ENCODE measurements at regions not wholly inside any gene's neighbourhood (a gene's known extent, or its start where the extent isn't known, plus 50 kb on each side); places are given as distances from the start of the nearest gene placed in this dataset.

DNA sequence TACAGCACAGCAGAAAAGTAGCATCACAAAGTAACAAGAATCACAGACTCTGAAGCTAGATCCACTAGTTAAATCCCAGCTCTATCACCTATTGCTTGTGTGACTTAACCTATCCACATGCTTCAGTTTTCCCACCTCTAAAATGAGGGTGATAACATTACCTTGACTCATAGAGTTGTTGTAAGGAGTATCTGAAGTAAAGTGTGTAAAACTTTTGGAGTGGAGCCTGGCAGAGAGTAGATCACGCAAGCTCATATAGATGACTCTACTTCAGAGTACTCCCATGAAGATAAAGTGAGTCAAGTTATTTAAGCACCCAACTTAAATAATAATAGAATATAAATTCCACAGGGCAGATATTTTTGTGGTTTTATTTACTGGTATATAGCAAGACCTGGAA is 94.5 kb upstream of the FER start:
- no peaks in the 10 kb centered on the region for H3K9me2 ChIP-seq (replicated peaks; ENCODE audit: insufficient read depth, low read length)
- H3K9ac ChIP-seq (ENCODE audit: low read length), result no peak overlapping the region
- no peaks in the 10 kb centered on the region for H3K9me3 ChIP-seq (ENCODE audit: insufficient read depth, low read length)
- H2AFZ ChIP-seq (ENCODE audit: low read depth, low read length, severe bottlenecking), result no peak overlapping the region
- no peak overlapping the region for H3K4me2 ChIP-seq (ENCODE audit: low read depth, low read length, poor library complexity, severe bottlenecking)
- H3K27me3 ChIP-seq (ENCODE audit: low read length), result no peaks in the 10 kb centered on the region
- no peak overlapping the region for H3K4me3 ChIP-seq (ENCODE audit: insufficient read depth, low read length, poor library complexity, severe bottlenecking)
- no peak overlapping the region for H3K27ac ChIP-seq (ENCODE audit: low read depth, low read length)
- no peaks in the 10 kb centered on the region for H3F3A ChIP-seq (ENCODE audit: insufficient read depth)
- no peak for TF ChIP-seq EZH2phosphoT487 (conservative IDR thresholded peaks at IDR 0.05; ENCODE audit: low read length)
- TF ChIP-seq, protein P1, sequence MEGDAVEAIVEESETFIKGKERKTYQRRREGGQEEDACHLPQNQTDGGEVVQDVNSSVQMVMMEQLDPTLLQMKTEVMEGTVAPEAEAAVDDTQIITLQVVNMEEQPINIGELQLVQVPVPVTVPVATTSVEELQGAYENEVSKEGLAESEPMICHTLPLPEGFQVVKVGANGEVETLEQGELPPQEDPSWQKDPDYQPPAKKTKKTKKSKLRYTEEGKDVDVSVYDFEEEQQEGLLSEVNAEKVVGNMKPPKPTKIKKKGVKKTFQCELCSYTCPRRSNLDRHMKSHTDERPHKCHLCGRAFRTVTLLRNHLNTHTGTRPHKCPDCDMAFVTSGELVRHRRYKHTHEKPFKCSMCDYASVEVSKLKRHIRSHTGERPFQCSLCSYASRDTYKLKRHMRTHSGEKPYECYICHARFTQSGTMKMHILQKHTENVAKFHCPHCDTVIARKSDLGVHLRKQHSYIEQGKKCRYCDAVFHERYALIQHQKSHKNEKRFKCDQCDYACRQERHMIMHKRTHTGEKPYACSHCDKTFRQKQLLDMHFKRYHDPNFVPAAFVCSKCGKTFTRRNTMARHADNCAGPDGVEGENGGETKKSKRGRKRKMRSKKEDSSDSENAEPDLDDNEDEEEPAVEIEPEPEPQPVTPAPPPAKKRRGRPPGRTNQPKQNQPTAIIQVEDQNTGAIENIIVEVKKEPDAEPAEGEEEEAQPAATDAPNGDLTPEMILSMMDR (IDR thresholded peaks at IDR 0.05; ENCODE audit: insufficient read depth, low read length, poor library complexity, severe bottlenecking), result no peak
- no peaks in the 10 kb centered on the region for H3K36me3 ChIP-seq (ENCODE audit: low read length)
- H3K79me2 ChIP-seq (ENCODE audit: insufficient read depth, low read length), result no peaks in the 10 kb centered on the region
- no peaks in the 10 kb centered on the region; the same call in 1 of the 2 replicates for H4K20me1 ChIP-seq (ENCODE audit: low read depth, low read length)

DNA sequence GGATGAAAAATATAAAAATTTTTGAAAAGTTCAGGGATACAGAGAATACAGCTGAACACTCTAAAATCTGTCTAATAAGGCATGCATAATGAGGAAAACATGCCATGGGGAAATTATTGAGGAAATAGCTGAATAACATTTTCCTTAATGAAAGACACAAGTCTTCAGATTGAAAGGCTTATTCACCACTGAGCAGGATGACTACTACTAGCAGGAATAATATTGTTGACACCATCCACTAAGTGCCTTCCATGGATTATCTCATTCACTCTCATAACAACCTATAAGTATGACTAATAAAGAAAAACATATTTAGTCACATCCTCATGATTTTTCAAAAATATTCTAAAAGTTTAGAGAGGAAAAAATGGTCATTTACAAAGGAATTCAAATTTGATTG is 96.7 kb upstream of the FER start:
- Histone ChIP-seq H3K27ac (ENCODE audit: low read depth, low read length) (no peak overlapping the region), H3K9ac (ENCODE audit: low read length) (no peak overlapping the region), H3K9me3 (ENCODE audit: insufficient read depth, low read length) (no peaks in the 10 kb centered on the region), H3K27me3 (ENCODE audit: low read length) (no peaks in the 10 kb centered on the region), H3K36me3 (ENCODE audit: low read length) (no peaks in the 10 kb centered on the region), H3F3A (ENCODE audit: insufficient read depth) (no peaks in the 10 kb centered on the region), H4K20me1 (ENCODE audit: low read depth, low read length) (no peaks in the 10 kb centered on the region), H3K4me3 (ENCODE audit: insufficient read depth, low read length, poor library complexity, severe bottlenecking) (no peak overlapping the region), H3K79me2 (ENCODE audit: insufficient read depth, low read length) (no peaks in the 10 kb centered on the region), H3K9me2 (replicated peaks; ENCODE audit: insufficient read depth, low read length) (no peaks in the 10 kb centered on the region), H3K4me2 (ENCODE audit: low read depth, low read length, poor library complexity, severe bottlenecking) (no peak overlapping the region), H2AFZ (ENCODE audit: low read depth, low read length, severe bottlenecking) (no peak overlapping the region)
- TF ChIP-seq EZH2phosphoT487 (conservative IDR thresholded peaks at IDR 0.05; ENCODE audit: low read length), result no peak
- TF ChIP-seq, protein P1 (IDR thresholded peaks at IDR 0.05; ENCODE audit: insufficient read depth, low read length, poor library complexity, severe bottlenecking), result no peak

DNA sequence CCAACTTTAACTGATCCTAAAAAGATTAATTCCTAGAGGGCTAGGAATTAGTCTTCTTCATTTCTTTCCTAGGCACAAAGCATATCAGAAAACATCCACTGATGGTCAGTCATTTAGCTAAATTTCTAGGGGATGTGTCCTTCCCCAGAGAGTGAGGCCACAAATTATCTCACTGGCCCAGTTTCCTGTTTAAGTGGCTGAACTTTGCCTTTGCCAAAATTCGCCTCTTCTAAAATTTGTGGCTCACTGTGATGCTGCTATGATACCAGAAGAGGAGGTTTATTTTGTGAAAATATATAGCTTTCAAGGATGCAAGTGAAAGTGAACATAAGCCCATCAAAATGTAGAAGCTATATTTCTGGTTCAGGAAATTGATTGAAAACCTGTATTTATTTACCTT is 98.1 kb upstream of the FER start:
- Histone ChIP-seq H3K79me2 (ENCODE audit: insufficient read depth, low read length) (no peaks in the 10 kb centered on the region), H3K4me2 (ENCODE audit: low read depth, low read length, poor library complexity, severe bottlenecking) (no peak overlapping the region), H2AFZ (ENCODE audit: low read depth, low read length, severe bottlenecking) (no peak overlapping the region), H3K36me3 (ENCODE audit: low read length) (no peaks in the 10 kb centered on the region), H3K9ac (ENCODE audit: low read length) (no peak overlapping the region), H3K27me3 (ENCODE audit: low read length) (no peaks in the 10 kb centered on the region; the same call in 1 of the 2 replicates), H3K9me3 (ENCODE audit: insufficient read depth, low read length) (no peaks in the 10 kb centered on the region), H3K27ac (ENCODE audit: low read depth, low read length) (no peak overlapping the region), H3K9me2 (replicated peaks; ENCODE audit: insufficient read depth, low read length) (no peaks in the 10 kb centered on the region), H3F3A (ENCODE audit: insufficient read depth) (no peaks in the 10 kb centered on the region), H3K4me3 (ENCODE audit: insufficient read depth, low read length, poor library complexity, severe bottlenecking) (no peak overlapping the region), H4K20me1 (ENCODE audit: low read depth, low read length) (no peaks in the 10 kb centered on the region)
- TF ChIP-seq, protein P1 (IDR thresholded peaks at IDR 0.05; ENCODE audit: insufficient read depth, low read length, poor library complexity, severe bottlenecking), result no peak
- TF ChIP-seq EZH2phosphoT487 (conservative IDR thresholded peaks at IDR 0.05; ENCODE audit: low read length), result no peak

Measured in SU-DHL-6 (cell line).